GM12872 (cell line): ENCODE measurements at regions not wholly inside any gene's neighbourhood (a gene's known extent, or its start where the extent isn't known, plus 50 kb on each side); places are given as distances from the start of the nearest gene placed in this dataset.

ENCODE experiments used
- TF ChIP-seq, protein P1 (sequence below): IDR thresholded peaks from 3 replicates; pipeline ENCODE4 v1.5.1; 2011; ENCODE audit warnings: low read depth, mild to moderate bottlenecking, low read length, moderate library complexity; ENCODE audit not compliant: insufficient read depth

DNA sequence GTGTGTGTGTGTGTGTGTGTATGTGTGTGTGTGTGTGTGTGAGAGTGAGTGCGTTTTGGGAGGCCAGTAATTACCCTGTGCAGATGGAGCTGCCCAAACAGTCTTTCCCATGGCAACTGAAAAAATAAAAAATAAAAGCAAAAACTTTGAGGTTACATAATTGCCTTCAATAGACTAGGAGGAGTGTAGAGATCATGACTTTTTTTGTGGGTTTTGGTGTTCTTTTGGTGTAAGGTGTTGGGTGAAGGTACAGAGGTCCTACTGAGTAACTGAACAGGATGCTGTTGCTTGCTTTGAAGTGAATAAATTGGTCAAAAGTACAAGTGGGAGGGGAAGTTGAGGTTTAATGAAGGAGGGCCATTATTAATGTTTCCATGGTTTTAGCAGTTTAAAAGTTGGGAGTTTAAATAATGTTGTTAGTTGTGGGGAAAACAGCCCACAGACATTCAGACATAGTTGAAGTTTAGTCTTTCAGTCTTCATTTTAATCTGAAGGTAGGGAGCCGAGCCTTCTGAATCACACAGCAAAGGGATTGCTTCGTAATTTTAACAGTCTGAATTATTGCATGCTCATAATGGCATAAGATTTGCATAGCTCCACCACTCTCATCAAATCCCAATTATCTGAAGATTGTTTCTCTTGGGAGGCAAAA is 251.4 kb downstream of the PRL start:
- TF ChIP-seq, protein P1, sequence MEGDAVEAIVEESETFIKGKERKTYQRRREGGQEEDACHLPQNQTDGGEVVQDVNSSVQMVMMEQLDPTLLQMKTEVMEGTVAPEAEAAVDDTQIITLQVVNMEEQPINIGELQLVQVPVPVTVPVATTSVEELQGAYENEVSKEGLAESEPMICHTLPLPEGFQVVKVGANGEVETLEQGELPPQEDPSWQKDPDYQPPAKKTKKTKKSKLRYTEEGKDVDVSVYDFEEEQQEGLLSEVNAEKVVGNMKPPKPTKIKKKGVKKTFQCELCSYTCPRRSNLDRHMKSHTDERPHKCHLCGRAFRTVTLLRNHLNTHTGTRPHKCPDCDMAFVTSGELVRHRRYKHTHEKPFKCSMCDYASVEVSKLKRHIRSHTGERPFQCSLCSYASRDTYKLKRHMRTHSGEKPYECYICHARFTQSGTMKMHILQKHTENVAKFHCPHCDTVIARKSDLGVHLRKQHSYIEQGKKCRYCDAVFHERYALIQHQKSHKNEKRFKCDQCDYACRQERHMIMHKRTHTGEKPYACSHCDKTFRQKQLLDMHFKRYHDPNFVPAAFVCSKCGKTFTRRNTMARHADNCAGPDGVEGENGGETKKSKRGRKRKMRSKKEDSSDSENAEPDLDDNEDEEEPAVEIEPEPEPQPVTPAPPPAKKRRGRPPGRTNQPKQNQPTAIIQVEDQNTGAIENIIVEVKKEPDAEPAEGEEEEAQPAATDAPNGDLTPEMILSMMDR: no peak

- TF ChIP-seq, protein P1: no peak
Measured at GRCh38 chr6:22049002-22049401, 247.8 kb downstream of the PRL start.

GRCh38 chr6:22053391-22053997 is 243.3 kb downstream of the PRL start:
- TF ChIP-seq, protein P1: no peak

DNA sequence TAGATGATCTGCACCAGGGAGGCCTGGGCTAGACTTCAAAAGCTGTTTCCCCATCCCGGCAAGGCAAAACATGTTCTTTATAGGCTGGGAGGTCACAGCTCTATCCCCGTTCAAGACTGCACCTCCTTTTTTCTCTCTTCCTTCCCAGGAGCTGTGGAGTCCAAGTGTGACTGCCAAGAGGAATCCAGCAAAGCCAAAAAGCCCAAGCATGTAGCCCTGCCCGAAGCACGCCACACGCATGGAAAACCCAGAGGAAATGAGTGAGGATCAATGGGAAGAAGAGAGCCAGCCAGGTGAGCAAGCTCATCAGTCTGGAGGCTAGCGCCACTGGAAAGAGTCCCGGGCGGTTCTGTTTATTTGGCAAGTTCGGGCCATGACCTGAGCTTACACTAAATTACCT is 240.4 kb downstream of the PRL start:
- TF ChIP-seq, protein P1: no peak

GRCh38 chr6:22057962-22058361 is 238.9 kb downstream of the PRL start:
- TF ChIP-seq, protein P1: no peak

DNA sequence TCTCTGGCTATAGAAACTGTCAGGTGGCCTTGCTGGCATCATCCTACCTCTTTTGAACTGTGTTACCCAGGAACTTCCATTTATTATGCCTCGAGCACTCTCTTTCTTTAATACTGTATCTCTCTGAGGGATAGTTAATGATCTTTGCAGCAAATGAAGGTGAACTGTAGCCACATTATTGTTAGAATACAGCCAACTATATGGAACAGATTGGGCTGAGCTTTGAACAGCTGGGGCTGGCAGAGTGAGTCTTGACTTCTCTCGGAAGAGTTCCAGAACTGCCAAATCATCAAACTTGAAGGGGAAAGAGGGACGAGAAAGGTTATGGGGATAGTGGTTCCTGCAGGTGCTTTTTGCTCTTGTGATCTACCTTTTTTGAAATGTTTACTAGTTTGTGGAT is 237.7 kb downstream of the PRL start:
- TF ChIP-seq, protein P1: no peak

- TF ChIP-seq, protein P1: no peak
Measured at GRCh38 chr6:22059946-22060345, 236.9 kb downstream of the PRL start.
